ENCODE measurements at regions not wholly inside any gene's neighbourhood (a gene's known extent, or its start where the extent isn't known, plus 50 kb on each side); places are given as distances from the start of the nearest gene placed in this dataset.

DNA sequence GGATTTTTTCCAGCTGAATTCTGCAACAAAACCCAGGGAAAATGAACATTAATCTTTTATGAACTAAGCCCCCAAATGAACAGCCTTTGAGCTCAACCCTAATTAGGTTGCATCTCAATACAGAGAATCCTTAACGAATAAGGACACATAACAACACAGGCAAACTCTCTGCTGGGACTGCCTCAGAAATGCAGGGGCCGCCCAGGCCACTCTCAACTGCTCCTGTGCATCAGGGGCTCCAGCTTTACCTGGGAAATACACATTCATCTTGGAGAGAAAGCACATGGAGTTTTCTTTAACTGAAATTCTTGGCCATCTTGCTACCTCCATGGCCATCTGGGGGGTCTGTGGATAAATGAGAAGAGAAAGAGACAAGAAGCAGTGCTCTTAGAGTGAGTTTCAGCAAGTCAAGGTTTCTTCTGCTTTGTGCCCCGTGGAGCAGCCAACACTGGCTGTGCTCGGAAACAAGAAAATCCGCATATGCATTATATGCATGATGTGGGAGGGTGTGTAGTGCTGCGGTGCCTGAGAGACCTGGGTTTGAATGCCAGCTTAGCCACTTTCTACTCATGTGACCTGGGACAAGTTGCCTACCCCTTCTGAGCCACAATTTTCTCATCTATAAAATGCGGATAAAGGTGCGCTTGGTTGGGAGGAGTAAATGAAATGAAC is 81.9 kb upstream of the RCN1 start:
- TF ChIP-seq, protein P1, sequence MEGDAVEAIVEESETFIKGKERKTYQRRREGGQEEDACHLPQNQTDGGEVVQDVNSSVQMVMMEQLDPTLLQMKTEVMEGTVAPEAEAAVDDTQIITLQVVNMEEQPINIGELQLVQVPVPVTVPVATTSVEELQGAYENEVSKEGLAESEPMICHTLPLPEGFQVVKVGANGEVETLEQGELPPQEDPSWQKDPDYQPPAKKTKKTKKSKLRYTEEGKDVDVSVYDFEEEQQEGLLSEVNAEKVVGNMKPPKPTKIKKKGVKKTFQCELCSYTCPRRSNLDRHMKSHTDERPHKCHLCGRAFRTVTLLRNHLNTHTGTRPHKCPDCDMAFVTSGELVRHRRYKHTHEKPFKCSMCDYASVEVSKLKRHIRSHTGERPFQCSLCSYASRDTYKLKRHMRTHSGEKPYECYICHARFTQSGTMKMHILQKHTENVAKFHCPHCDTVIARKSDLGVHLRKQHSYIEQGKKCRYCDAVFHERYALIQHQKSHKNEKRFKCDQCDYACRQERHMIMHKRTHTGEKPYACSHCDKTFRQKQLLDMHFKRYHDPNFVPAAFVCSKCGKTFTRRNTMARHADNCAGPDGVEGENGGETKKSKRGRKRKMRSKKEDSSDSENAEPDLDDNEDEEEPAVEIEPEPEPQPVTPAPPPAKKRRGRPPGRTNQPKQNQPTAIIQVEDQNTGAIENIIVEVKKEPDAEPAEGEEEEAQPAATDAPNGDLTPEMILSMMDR (IDR thresholded peaks at IDR 0.05; ENCODE audit: low read length), result no peak
- no peak for TF ChIP-seq EZH2 (optimal IDR thresholded peaks at IDR 0.05; ENCODE audit: low read depth, low read length)

Measured in MM.1S (cell line).